GM12878 (cell line): ENCODE measurements at regions not wholly inside any gene's neighbourhood (a gene's known extent, or its start where the extent isn't known, plus 50 kb on each side); places are given as distances from the start of the nearest gene placed in this dataset.

Experiments
- ATAC-seq: fragments of 200-7000 bp; cut with Tn5 transposase; 3 replicates; pipeline ENCODE4 v1.9.1; 2020; ENCODE audit warnings: mild to moderate bottlenecking, moderate library complexity
- BruUV-seq: library from RNA; stranded (reverse); fragments of 400-500 nt; replicated peaks from 2 replicates; lab custom pipeline; 2021; lab: Mats Ljungman, UMichigan
- CTCF ChIA-PET: fragments of 300-600 bp; sonication (Branson Sonifier 250); formaldehyde crosslinking; extraction: SDS; loops from one replicate; lab custom pipeline; 2021; ENCODE audit warnings: inconsistent platforms; lab: Yijun Ruan, JAX
- POLR2A ChIA-PET: fragments of 350-600 bp; formaldehyde crosslinking; extraction: SDS; loops from one replicate; lab custom pipeline; 2021; ENCODE audit warnings: inconsistent platforms; lab: Charles Lee
- RAD21 ChIA-PET: fragments of 300-600 bp; sonication (Branson Sonifier 250); formaldehyde crosslinking; loops from one replicate; lab custom pipeline; 2023; ENCODE audit warnings: antibody characterized with exemption; ENCODE audit not compliant: unreplicated experiment; lab: Charles Lee
- SMC1A ChIA-PET: fragments of 300-600 bp; sonication (Branson Sonifier 250); formaldehyde crosslinking; loops from one replicate; lab custom pipeline; 2023; ENCODE audit not compliant: unreplicated experiment, uncharacterized antibody; lab: Charles Lee
- DNase-seq: peaks from one replicate; pipeline ENCODE4 v3.0.0-alpha.2; 2011; ENCODE audit warnings: low read depth, low spot score
- FAIRE-seq: peaks from 3 replicates; lab custom pipeline; 2011; peaks lifted over from hg19 to GRCh38; lab: Jason Lieb, UNC
- H2AFZ ChIP-seq: 2 replicates; pipeline ENCODE4 v1.6.0; 2011; ENCODE audit warnings: low read depth, low read length, control low read depth; ENCODE audit not compliant: control insufficient read depth
- H3K27ac ChIP-seq: 2 replicates; pipeline ENCODE4 v1.5.1; 2011; ENCODE audit warnings: control low read depth; ENCODE audit not compliant: control insufficient read depth, insufficient read depth
- H3K27me3 ChIP-seq, 2 experiments: replicated peaks in 1 of 2; 2 replicates each; pipeline versions ENCODE4 v1.6.0 to v1.6.1; 2011; ENCODE audit warnings: low read length in 1 of 2; ENCODE audit not compliant: control insufficient read depth in 2 of 2, insufficient read depth in 2 of 2
- H3K36me3 ChIP-seq, 2 experiments: 2 replicates each; pipeline ENCODE4 v1.5.1; 2011; ENCODE audit warnings: low read length in 1 of 2; ENCODE audit not compliant: control insufficient read depth in 2 of 2, insufficient read depth in 2 of 2
- H3K4me1 ChIP-seq: 2 replicates; pipeline ENCODE4 v1.6.1; 2011; ENCODE audit warnings: mild to moderate bottlenecking, low read length, moderate library complexity, mixed read lengths; ENCODE audit not compliant: control insufficient read depth, insufficient read depth
- H3K4me2 ChIP-seq: 2 replicates; pipeline ENCODE4 v1.6.0; 2011; ENCODE audit warnings: control low read depth; ENCODE audit not compliant: control insufficient read depth, insufficient read depth
- H3K4me3 ChIP-seq: fragments of 200-600 bp; sonication (generic); 2 replicates; pipeline ENCODE4 v1.5.1; 2016
- H3K79me2 ChIP-seq: 2 replicates; pipeline ENCODE4 v1.6.0; 2011; ENCODE audit warnings: low read length; ENCODE audit not compliant: control insufficient read depth, insufficient read depth
- H3K9ac ChIP-seq: 2 replicates; pipeline ENCODE4 v1.8.0; 2011; ENCODE audit warnings: low read length, control low read depth, mixed read lengths; ENCODE audit not compliant: control insufficient read depth, insufficient read depth
- H3K9me3 ChIP-seq: replicated peaks from 3 replicates; pipeline ENCODE4 v1.5.1; 2011; ENCODE audit warnings: mild to moderate bottlenecking, low read length; ENCODE audit not compliant: control insufficient read depth, insufficient read depth
- H4K20me1 ChIP-seq: 2 replicates; pipeline ENCODE4 v1.6.0; 2011; ENCODE audit not compliant: control insufficient read depth, insufficient read depth
- FOS ChIP-seq: IDR thresholded peaks from 3 replicates; pipeline ENCODE4 v1.6.1; 2011; ENCODE audit warnings: borderline replicate concordance; ENCODE audit not compliant: insufficient read length; ENCODE audit errors: extremely low read depth
- FOXM1 ChIP-seq: IDR thresholded peaks from 2 replicates; pipeline ENCODE4 v1.6.1; 2012; ENCODE audit warnings: low read depth, mild to moderate bottlenecking, inconsistent platforms, low read length, moderate library complexity
- GATAD2B ChIP-seq: fragments of 450-650 bp; conservative IDR thresholded peaks from 2 replicates; pipeline ENCODE4 v1.6.1; 2017; ENCODE audit warnings: low read depth, mild to moderate bottlenecking, moderate library complexity
- HDGF ChIP-seq: fragments of 450-650 bp; IDR thresholded peaks from 2 replicates; pipeline ENCODE4 v1.6.1; 2016; ENCODE audit warnings: antibody characterized with exemption
- NR2C2 ChIP-seq: IDR thresholded peaks from 2 replicates; pipeline ENCODE4 v1.6.1; 2011; ENCODE audit warnings: borderline replicate concordance, low read depth; ENCODE audit not compliant: control insufficient read depth, insufficient read length
- RAD21 ChIP-seq: IDR thresholded peaks from 2 replicates; pipeline ENCODE4 v1.6.1; 2011; ENCODE audit warnings: mild to moderate bottlenecking, low read depth, low read length, moderate library complexity; ENCODE audit not compliant: insufficient read depth
- SREBF2 ChIP-seq: IDR thresholded peaks from 2 replicates; pipeline ENCODE4 v1.6.1; 2012; ENCODE audit warnings: mild to moderate bottlenecking, low read length
- TAF1 ChIP-seq: IDR thresholded peaks from 2 replicates; pipeline ENCODE4 v1.6.1; 2011; ENCODE audit warnings: mild to moderate bottlenecking, low read depth, low read length, borderline replicate concordance
- ZSCAN29 ChIP-seq: fragments of 450-650 bp; IDR thresholded peaks from 2 replicates; pipeline ENCODE4 v1.6.1; 2017; ENCODE audit warnings: mild to moderate bottlenecking, moderate library complexity
- in situ Hi-C: fragments of 300-500 bp; cut with MboI; formaldehyde crosslinking; loops from 9 replicates; pipeline ENCODE4 v1.14.3; 2018; ENCODE audit warnings: mixed read lengths
- intact Hi-C: fragments of 100-400 bp; cut with micrococcal nuclease; formaldehyde crosslinking; loops from one replicate; pipeline ENCODE4 v1.14.2; 2022; ENCODE audit not compliant: unreplicated experiment
- TF ChIP-seq, protein P1 (sequence below): IDR thresholded peaks from 2 replicates; pipeline ENCODE4 v1.6.1; 2012; ENCODE audit warnings: low read length, inconsistent platforms
- TF ChIP-seq, protein P2 (sequence below): IDR thresholded peaks from 2 replicates; pipeline ENCODE4 v1.6.1; 2012; ENCODE audit warnings: low read depth, low read length, improper control_type of control experiment
- TF ChIP-seq, protein P3 (sequence below): fragments of 450-650 bp; IDR thresholded peaks from 2 replicates; pipeline ENCODE4 v1.6.1; 2018; ENCODE audit warnings: mild to moderate bottlenecking, low read depth, moderate library complexity; ENCODE audit not compliant: partially characterized antibody

DNA sequence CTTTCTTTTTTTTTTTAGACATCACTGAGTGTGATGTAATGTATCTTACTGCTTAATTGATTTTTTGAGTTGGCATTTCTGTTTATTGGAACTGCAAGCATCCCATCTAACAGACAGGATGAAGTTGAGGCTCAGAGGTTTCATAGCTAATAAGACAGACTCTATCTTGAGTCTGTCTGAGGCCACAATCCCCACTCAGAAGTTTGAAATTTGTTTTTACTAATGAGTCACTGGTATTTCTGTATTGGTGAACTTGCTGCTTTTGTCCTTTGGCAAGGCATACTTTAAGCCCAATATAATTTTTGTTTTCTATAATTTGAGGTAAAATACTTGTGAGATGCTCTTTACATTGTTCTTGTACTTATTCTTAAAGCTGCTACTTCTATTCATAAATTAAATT, 491.2 kb downstream of the PSAT1 start:
- Histone ChIP-seq H3K4me3 (no peak overlapping the region), H3K79me2 (no peaks in the 10 kb centered on the region), H3K4me2 (no peak overlapping the region), H3K27me3 (no peaks in the 10 kb centered on the region)
- intact Hi-C loops, result no loop called here
- TF ChIP-seq, protein P1, sequence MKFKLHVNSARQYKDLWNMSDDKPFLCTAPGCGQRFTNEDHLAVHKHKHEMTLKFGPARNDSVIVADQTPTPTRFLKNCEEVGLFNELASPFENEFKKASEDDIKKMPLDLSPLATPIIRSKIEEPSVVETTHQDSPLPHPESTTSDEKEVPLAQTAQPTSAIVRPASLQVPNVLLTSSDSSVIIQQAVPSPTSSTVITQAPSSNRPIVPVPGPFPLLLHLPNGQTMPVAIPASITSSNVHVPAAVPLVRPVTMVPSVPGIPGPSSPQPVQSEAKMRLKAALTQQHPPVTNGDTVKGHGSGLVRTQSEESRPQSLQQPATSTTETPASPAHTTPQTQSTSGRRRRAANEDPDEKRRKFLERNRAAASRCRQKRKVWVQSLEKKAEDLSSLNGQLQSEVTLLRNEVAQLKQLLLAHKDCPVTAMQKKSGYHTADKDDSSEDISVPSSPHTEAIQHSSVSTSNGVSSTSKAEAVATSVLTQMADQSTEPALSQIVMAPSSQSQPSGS, result no peak
- TF ChIP-seq GATAD2B (no peak), SREBF2 (no peak), RAD21 (no peak), TAF1 (no peak), NR2C2 (no peak), HDGF (no peak), FOXM1 (no peak), ZSCAN29 (no peak), FOS (no peak)
- TF ChIP-seq, protein P2, sequence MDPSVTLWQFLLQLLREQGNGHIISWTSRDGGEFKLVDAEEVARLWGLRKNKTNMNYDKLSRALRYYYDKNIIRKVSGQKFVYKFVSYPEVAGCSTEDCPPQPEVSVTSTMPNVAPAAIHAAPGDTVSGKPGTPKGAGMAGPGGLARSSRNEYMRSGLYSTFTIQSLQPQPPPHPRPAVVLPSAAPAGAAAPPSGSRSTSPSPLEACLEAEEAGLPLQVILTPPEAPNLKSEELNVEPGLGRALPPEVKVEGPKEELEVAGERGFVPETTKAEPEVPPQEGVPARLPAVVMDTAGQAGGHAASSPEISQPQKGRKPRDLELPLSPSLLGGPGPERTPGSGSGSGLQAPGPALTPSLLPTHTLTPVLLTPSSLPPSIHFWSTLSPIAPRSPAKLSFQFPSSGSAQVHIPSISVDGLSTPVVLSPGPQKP, result no peak
- TF ChIP-seq, protein P3, sequence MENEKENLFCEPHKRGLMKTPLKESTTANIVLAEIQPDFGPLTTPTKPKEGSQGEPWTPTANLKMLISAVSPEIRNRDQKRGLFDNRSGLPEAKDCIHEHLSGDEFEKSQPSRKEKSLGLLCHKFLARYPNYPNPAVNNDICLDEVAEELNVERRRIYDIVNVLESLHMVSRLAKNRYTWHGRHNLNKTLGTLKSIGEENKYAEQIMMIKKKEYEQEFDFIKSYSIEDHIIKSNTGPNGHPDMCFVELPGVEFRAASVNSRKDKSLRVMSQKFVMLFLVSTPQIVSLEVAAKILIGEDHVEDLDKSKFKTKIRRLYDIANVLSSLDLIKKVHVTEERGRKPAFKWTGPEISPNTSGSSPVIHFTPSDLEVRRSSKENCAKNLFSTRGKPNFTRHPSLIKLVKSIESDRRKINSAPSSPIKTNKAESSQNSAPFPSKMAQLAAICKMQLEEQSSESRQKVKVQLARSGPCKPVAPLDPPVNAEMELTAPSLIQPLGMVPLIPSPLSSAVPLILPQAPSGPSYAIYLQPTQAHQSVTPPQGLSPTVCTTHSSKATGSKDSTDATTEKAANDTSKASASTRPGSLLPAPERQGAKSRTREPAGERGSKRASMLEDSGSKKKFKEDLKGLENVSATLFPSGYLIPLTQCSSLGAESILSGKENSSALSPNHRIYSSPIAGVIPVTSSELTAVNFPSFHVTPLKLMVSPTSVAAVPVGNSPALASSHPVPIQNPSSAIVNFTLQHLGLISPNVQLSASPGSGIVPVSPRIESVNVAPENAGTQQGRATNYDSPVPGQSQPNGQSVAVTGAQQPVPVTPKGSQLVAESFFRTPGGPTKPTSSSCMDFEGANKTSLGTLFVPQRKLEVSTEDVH, result no peak
- TF ChIP-seq, all 136 proteins: peak for 0
- no peak overlapping the region for H2AFZ ChIP-seq
- POLR2A ChIA-PET, result no interaction called here
- CTCF ChIA-PET, result no interaction called here
- in situ Hi-C loops, result no loop called here
- no peaks in the 10 kb centered on the region for H3K36me3 ChIP-seq
- H3K9me3 ChIP-seq, result no peaks in the 10 kb centered on the region
- no peaks in the 10 kb centered on the region for H4K20me1 ChIP-seq
- no peak overlapping the region for H3K27ac ChIP-seq
- no TSS peak for BruUV-seq
- DNase-seq (no peak), ATAC-seq (no peak), FAIRE-seq (no peak)
- H3K9ac ChIP-seq, result no peak overlapping the region
- no peaks in the 10 kb centered on the region for H3K4me1 ChIP-seq
- SMC1A ChIA-PET, result no interaction called here
- RAD21 ChIA-PET, result no interaction called here
